ENCODE measurements at regions not wholly inside any gene's neighbourhood (a gene's known extent, or its start where the extent isn't known, plus 50 kb on each side); places are given as distances from the start of the nearest gene placed in this dataset.
A peak's percentile ranks its signal among the peaks of the same experiment; 100 is the strongest.

DNA sequence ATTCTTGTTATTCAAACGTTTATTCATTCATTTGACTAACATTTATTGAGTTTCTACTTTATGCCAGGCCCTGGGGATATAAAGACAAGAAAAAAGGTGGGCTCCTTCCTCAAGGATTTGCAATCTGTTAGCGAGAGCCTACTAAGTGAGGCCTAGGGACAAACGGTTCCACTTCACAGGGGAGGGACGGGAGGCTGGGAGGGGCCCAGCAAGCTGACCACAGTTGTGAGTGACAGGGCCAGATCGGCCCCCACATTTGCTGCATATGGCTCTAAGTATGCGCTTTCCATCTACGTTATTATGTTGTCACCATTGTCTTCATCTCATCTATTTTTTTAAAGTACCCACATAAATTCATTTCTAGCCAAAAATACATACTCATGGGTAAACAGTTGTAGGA is 271.1 kb downstream of the BUD13 start:
- no peak overlapping the region for H3K4me3 ChIP-seq
- H3K4me1 Mint-ChIP-seq = peaks cover 64% of the 10 kb centered on the region
- H3K4me3 Mint-ChIP-seq = peak overlapping the region; percentile 28
- no peak for TF ChIP-seq EZH2phosphoT487 (IDR thresholded peaks at IDR 0.05)
- no peak for TF ChIP-seq EZH2 (IDR thresholded peaks at IDR 0.05)
- TF ChIP-seq, protein P1, sequence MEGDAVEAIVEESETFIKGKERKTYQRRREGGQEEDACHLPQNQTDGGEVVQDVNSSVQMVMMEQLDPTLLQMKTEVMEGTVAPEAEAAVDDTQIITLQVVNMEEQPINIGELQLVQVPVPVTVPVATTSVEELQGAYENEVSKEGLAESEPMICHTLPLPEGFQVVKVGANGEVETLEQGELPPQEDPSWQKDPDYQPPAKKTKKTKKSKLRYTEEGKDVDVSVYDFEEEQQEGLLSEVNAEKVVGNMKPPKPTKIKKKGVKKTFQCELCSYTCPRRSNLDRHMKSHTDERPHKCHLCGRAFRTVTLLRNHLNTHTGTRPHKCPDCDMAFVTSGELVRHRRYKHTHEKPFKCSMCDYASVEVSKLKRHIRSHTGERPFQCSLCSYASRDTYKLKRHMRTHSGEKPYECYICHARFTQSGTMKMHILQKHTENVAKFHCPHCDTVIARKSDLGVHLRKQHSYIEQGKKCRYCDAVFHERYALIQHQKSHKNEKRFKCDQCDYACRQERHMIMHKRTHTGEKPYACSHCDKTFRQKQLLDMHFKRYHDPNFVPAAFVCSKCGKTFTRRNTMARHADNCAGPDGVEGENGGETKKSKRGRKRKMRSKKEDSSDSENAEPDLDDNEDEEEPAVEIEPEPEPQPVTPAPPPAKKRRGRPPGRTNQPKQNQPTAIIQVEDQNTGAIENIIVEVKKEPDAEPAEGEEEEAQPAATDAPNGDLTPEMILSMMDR (IDR thresholded peaks at IDR 0.05) = no peak
- H3K9me3 ChIP-seq (ENCODE audit: low read depth) = no peaks in the 10 kb centered on the region
- H4K20me1 ChIP-seq (ENCODE audit: low read depth) = peaks cover 14% of the 10 kb centered on the region
- no peaks in the 10 kb centered on the region for H3K36me3 ChIP-seq
- H3K36me3 Mint-ChIP-seq = no peaks in the 10 kb centered on the region
- H3K9ac ChIP-seq = no peak overlapping the region
- DNase-seq (ENCODE audit: low spot score) = no peak
- no peak overlapping the region for H3K27ac Mint-ChIP-seq
- peak overlapping the region; percentile 90 for H3K4me2 ChIP-seq
- H3K27me3 Mint-ChIP-seq (ENCODE audit: insufficient read depth, low read depth) = peaks cover 5% of the 10 kb centered on the region
- H3K79me2 ChIP-seq (ENCODE audit: low read depth) = no peaks in the 10 kb centered on the region
- peaks cover 13% of the 10 kb centered on the region for H3F3A ChIP-seq (ENCODE audit: low read depth)
- H3K27ac ChIP-seq = no peak overlapping the region
- H3K27me3 ChIP-seq = peaks cover 46% of the 10 kb centered on the region
- no peak overlapping the region for H2AFZ ChIP-seq (replicated peaks)
- H3K4me1 ChIP-seq = peaks cover 40% of the 10 kb centered on the region
- H3K9me3 Mint-ChIP-seq = no peaks in the 10 kb centered on the region

DNA sequence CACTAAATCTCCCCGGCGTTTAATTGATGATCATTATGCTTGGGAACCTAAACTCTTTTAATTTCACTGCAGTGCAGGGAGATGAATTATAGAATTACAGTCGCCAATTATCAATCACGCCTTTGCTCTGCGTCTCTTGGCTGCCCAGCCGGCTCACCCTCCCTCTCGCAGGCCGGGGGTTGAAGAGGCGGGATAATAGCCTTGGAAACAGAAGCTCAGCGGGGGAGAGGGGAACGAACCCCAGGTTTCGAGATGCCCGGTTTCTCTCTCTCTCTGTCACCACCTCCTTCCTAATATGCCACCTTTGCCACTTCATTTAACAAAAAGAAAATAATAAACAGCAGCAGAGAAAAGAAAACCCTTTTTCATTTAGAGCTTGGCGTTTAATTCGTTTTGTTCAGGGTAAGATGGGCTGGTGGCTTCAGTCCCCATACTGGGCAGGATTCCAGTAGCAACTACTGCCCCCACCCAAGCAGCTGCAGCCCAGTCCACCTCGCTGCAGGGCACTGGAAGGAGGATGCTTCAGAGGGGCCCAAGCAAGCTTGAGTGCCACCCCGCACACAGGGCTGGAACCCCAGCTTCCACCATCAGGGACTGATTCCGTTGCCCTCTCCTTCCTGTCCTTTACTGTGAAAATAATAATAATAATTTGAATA is 271.7 kb downstream of the BUD13 start:
- Mint-ChIP-seq H3K27me3 (ENCODE audit: insufficient read depth, low read depth) (peaks cover 5% of the 10 kb centered on the region), H3K4me3 (peak overlapping the region; percentile 62), H3K4me1 (peaks cover 59% of the 10 kb centered on the region), H3K36me3 (no peaks in the 10 kb centered on the region), H3K27ac (peak overlapping the region; percentile 58), H3K9me3 (peaks cover 1% of the 10 kb centered on the region)
- H3K4me1 ChIP-seq = peaks cover 37% of the 10 kb centered on the region
- peak overlapping the region; percentile 41 for H3K4me3 ChIP-seq
- peaks cover 14% of the 10 kb centered on the region for H4K20me1 ChIP-seq (ENCODE audit: low read depth)
- peaks cover 46% of the 10 kb centered on the region for H3K27me3 ChIP-seq
- no peak overlapping the region for H2AFZ ChIP-seq (replicated peaks)
- no peak overlapping the region for H3K27ac ChIP-seq
- H3K36me3 ChIP-seq = no peaks in the 10 kb centered on the region
- peak; percentile 82 for DNase-seq (ENCODE audit: low spot score)
- TF ChIP-seq, protein P1 (IDR thresholded peaks at IDR 0.05) = no peak
- TF ChIP-seq EZH2phosphoT487 (IDR thresholded peaks at IDR 0.05) (no peak), EZH2 (IDR thresholded peaks at IDR 0.05) (no peak)
- H3F3A ChIP-seq (ENCODE audit: low read depth) = peaks cover 13% of the 10 kb centered on the region
- H3K9me3 ChIP-seq (ENCODE audit: low read depth) = no peaks in the 10 kb centered on the region
- no peak overlapping the region for H3K9ac ChIP-seq
- H3K4me2 ChIP-seq = peak overlapping the region; percentile 90
- H3K79me2 ChIP-seq (ENCODE audit: low read depth) = no peaks in the 10 kb centered on the region

DNA sequence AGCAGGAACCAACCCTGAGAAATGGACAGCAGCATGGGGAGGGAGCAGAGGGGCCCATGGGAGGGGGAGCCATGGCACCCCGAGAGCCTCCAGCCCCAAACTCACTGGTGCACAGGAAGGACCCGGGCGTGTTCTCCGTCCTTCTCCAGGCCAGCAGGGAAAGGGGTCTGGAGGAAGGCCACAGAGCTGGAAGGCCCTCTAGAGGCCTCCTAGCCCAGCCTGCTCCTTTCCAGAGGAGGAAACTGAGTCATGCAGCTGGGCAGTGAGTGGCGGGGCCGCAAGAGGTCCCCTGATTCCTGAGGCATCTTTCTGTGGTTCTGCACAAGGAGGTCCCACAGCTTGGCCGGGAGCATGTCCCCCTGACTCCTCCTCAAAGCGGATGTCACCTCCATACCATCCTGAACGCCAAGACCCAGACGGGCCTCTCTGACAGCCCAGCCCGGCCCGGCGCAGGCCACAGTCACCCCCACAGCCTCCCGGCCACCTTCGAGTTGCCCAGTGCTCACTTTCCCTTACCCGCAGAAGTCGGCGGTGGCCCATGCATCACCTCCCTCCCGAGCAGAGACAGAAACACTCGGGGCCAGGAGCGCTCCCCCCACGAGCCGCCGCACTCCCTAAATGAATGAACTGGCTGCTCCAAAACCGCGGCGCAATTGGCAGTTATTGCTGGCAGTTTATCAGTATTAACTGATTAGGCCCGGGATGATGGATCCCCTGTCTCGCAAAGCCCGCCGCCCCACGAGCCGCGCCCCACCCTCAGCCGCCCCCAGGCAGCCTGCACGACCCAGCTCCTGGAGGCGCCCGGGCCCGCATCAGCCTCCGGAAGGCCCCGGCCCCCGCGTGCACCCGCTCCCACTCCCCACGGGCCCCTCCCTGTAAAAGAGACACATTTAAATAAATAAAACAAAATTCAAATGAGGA is 272.5 kb downstream of the BUD13 start:
- peaks cover 46% of the 10 kb centered on the region for H3K27me3 ChIP-seq
- no peaks in the 10 kb centered on the region for H3K36me3 ChIP-seq
- H3F3A ChIP-seq (ENCODE audit: low read depth) = peaks cover 13% of the 10 kb centered on the region
- no peaks in the 10 kb centered on the region for H3K36me3 Mint-ChIP-seq
- no peaks in the 10 kb centered on the region for H3K9me3 ChIP-seq (ENCODE audit: low read depth)
- H3K27ac ChIP-seq = no peak overlapping the region
- peak overlapping the region; percentile 41 for H3K4me3 ChIP-seq
- peak overlapping the region; percentile 53 for H3K4me3 Mint-ChIP-seq
- H3K27ac Mint-ChIP-seq = peak overlapping the region; percentile 32
- no peak overlapping the region for H3K9ac ChIP-seq
- H3K4me1 Mint-ChIP-seq = peaks cover 51% of the 10 kb centered on the region
- no peaks in the 10 kb centered on the region for H3K79me2 ChIP-seq (ENCODE audit: low read depth)
- TF ChIP-seq EZH2 (IDR thresholded peaks at IDR 0.05) = no peak
- TF ChIP-seq, protein P1 (IDR thresholded peaks at IDR 0.05) = no peak
- peaks cover 14% of the 10 kb centered on the region for H4K20me1 ChIP-seq (ENCODE audit: low read depth)
- no peak for DNase-seq (ENCODE audit: low spot score)
- no peak overlapping the region for H2AFZ ChIP-seq (replicated peaks)
- H3K27me3 Mint-ChIP-seq (ENCODE audit: insufficient read depth, low read depth) = peaks cover 3% of the 10 kb centered on the region
- H3K4me1 ChIP-seq = peaks cover 29% of the 10 kb centered on the region
- H3K9me3 Mint-ChIP-seq = peaks cover 3% of the 10 kb centered on the region
- peak overlapping the region; percentile 90 for H3K4me2 ChIP-seq
